Vagina (tissue), 2 donors: ENCODE measurements at regions not wholly inside any gene's neighbourhood (a gene's known extent, or its start where the extent isn't known, plus 50 kb on each side); places are given as distances from the start of the nearest gene placed in this dataset.

Source experiments
- DNase-seq, 2 donors: peaks; one replicate each; pipeline ENCODE4 v3.0.0-alpha.2; 2017; ENCODE audit errors: extremely low spot score in 2 of 2
- H3K27ac ChIP-seq: fragments of 200-600 bp; sonication (generic); one replicate; pipeline ENCODE4 v1.5.1; 2019
- H3K27me3 ChIP-seq: fragments of 200-600 bp; sonication (generic); one replicate; pipeline ENCODE4 v1.5.1; 2019
- H3K36me3 ChIP-seq, 2 donors: fragments of 200-600 bp; sonication (generic); one replicate each; pipeline ENCODE4 v1.5.1; 2017 to 2019
- H3K4me1 ChIP-seq: fragments of 200-600 bp; sonication (generic); one replicate; pipeline ENCODE4 v1.5.1; 2019
- H3K4me3 ChIP-seq, 2 donors: fragments of 200-600 bp; sonication (generic); 1 replicate in 1 of 2; 2 replicates in 1 of 2; pipeline ENCODE4 v1.5.1; 2016 to 2019
- H3K9me3 ChIP-seq: fragments of 200-600 bp; sonication (generic); one replicate; pipeline ENCODE4 v1.5.1; 2019
- POLR2A ChIP-seq, 2 donors: fragments of 450-650 bp; IDR thresholded peaks; one replicate each; pipeline ENCODE4 v1.6.1; 2017; ENCODE audit warnings: antibody characterized with exemption in 2 of 2, mild to moderate bottlenecking in 2 of 2, moderate library complexity in 2 of 2
- POLR2AphosphoS5 ChIP-seq, 2 donors: sonication (generic); formaldehyde crosslinking; IDR thresholded peaks; one replicate each; pipeline ENCODE4 v1.9.0; 2017; ENCODE audit warnings: antibody characterized with exemption in 2 of 2, mild to moderate bottlenecking in 2 of 2, low read depth in 1 of 2; ENCODE audit not compliant: insufficient read depth in 1 of 2
- intact Hi-C: fragments of 100-400 bp; cut with DNase I; formaldehyde crosslinking; loops from one replicate; pipeline ENCODE4 v1.15.1; 2023
- TF ChIP-seq, protein P1 (sequence below), 3 experiments: fragments of 450-650 bp in 2 of 3; fragments of 200-600 bp in 1 of 3; sonication (generic) in 1 of 3; IDR thresholded peaks; one replicate each; pipeline ENCODE4 v1.5.1; 2017 to 2019; ENCODE audit warnings: antibody characterized with exemption in 3 of 3, mild to moderate bottlenecking in 2 of 3, moderate library complexity in 2 of 3

DNA sequence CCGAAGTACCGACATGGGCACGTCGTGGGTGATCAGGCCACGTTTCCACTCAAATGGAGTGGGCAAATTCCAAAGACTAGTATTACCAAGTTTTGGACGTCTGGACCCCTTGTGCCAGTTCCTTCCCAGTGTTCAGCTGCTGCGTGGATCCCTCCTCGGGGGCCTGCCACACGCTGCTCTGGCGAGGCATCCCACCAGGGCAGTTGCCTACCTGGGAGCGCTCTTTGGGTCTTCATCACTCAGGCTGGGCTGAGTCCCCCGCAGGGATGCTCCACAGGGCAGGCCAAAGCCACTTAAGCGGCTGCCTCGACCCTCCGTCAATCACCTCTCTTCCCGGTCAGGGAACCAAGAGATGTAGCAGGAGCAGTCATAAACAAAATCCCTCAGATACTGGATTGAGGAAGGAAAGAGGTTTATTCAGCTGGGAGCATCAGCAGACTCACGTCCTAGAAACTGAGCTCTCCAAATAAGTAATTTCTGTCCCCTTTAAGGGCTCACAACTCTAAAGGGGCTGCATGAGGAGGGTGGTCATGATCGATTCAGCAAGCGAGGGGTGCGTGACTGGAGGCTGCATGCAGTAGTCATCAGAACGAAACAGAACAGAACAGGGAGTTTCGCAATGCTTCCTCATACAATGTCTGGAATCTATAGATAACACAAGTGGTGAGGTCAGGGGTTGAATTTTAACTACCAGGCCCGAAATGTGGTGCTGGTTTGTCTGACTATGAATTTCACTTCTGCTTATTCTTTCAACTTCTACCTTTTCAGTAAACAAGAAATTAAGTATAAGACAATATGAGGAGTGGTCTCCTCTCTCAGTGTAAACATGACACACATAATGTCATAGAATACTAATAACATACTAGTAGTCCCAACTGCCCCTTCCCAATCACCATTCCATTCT lies 998.6 kb upstream of the NCAM2 start:
- Histone ChIP-seq H3K4me3 (no peak overlapping the region), H3K36me3 (no peaks in the 10 kb centered on the region), H3K9me3 (no peaks in the 10 kb centered on the region), H3K4me1 (no peaks in the 10 kb centered on the region), H3K27me3 (no peaks in the 10 kb centered on the region), H3K27ac (no peak overlapping the region)
- no peak for DNase-seq
- TF ChIP-seq, protein P1, sequence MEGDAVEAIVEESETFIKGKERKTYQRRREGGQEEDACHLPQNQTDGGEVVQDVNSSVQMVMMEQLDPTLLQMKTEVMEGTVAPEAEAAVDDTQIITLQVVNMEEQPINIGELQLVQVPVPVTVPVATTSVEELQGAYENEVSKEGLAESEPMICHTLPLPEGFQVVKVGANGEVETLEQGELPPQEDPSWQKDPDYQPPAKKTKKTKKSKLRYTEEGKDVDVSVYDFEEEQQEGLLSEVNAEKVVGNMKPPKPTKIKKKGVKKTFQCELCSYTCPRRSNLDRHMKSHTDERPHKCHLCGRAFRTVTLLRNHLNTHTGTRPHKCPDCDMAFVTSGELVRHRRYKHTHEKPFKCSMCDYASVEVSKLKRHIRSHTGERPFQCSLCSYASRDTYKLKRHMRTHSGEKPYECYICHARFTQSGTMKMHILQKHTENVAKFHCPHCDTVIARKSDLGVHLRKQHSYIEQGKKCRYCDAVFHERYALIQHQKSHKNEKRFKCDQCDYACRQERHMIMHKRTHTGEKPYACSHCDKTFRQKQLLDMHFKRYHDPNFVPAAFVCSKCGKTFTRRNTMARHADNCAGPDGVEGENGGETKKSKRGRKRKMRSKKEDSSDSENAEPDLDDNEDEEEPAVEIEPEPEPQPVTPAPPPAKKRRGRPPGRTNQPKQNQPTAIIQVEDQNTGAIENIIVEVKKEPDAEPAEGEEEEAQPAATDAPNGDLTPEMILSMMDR (IDR thresholded peaks at IDR 0.05) = no peak
- no peak for TF ChIP-seq POLR2A (IDR thresholded peaks at IDR 0.05)
- TF ChIP-seq POLR2AphosphoS5 (IDR thresholded peaks at IDR 0.05; ENCODE audit: insufficient read depth in 1 of 2, low read depth in 1 of 2) = no peak
- intact Hi-C loops = loop anchor here (5.0 kb wide), 1 partner anchor 218 kb away; no protein-coding TSS in a partner anchor

DNA sequence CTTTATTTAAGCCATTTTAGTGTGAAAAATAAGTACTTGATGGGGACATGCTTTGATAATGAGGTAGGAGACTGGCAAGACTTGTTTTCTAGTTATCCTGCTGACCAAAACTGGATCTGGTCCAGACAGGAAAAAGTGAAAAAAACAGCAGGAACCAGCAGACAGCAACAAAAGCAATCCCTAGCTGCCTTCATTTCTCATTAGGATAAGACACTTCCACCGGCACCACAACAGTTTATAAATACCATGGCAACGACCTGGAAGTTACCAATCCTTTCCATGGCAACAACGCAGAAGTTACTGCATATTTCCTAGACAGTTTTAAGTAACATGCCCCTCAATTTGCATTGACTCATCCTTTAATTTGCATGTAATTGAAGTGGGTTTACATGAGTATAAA lies 993.8 kb upstream of the NCAM2 start:
- Histone ChIP-seq H3K4me3 (no peak overlapping the region), H3K36me3 (no peaks in the 10 kb centered on the region), H3K27me3 (no peaks in the 10 kb centered on the region), H3K27ac (no peak overlapping the region), H3K4me1 (no peaks in the 10 kb centered on the region), H3K9me3 (no peaks in the 10 kb centered on the region)
- TF ChIP-seq, protein P1 (IDR thresholded peaks at IDR 0.05) = no peak
- TF ChIP-seq POLR2AphosphoS5 (IDR thresholded peaks at IDR 0.05; ENCODE audit: insufficient read depth in 1 of 2, low read depth in 1 of 2) (no peak), POLR2A (IDR thresholded peaks at IDR 0.05) (no peak)
- intact Hi-C loops = loop anchor here (5.0 kb wide), 1 partner anchor 213 kb away; no protein-coding TSS in a partner anchor
- no peak for DNase-seq

DNA sequence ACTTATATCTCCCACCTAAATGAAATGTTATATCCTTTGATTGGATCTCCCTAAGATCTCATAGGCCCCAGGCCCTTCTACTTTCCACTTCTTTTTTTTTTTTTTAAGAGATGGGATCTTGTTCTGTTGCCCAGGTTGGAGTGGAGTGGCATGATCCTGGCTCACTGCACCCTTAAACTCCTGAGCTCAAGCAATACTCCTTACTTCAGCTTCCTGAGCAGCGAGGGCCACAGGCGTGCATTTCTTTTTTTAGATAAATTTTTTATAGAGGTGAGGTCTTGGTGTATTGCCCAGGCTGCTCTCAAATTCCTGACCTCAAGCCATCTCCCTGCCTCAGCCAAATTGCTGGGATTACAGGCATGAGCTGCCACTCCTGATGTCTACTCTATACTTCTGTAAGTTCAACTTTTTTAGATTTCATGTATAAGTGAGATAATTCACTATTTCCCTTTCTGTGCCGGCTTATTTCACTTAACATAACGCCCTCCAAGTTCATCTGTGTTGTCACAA lies 987.5 kb upstream of the NCAM2 start:
- TF ChIP-seq, protein P1 (IDR thresholded peaks at IDR 0.05) = no peak
- TF ChIP-seq POLR2AphosphoS5 (IDR thresholded peaks at IDR 0.05; ENCODE audit: insufficient read depth in 1 of 2, low read depth in 1 of 2) = no peak
- TF ChIP-seq POLR2A (IDR thresholded peaks at IDR 0.05) = no peak
- intact Hi-C loops = no loop called here
- DNase-seq = no peak
- Histone ChIP-seq H3K27me3 (no peaks in the 10 kb centered on the region), H3K4me1 (no peaks in the 10 kb centered on the region), H3K4me3 (no peak overlapping the region), H3K27ac (no peak overlapping the region), H3K36me3 (no peaks in the 10 kb centered on the region), H3K9me3 (no peaks in the 10 kb centered on the region)

GRCh38 chr21:20013851-20014250 lies 984.4 kb upstream of the NCAM2 start:
- H3K27me3 ChIP-seq = no peaks in the 10 kb centered on the region
- no peak for DNase-seq
- H3K4me3 ChIP-seq = no peak overlapping the region
- TF ChIP-seq POLR2AphosphoS5 (IDR thresholded peaks at IDR 0.05; ENCODE audit: insufficient read depth in 1 of 2, low read depth in 1 of 2) (no peak), POLR2A (IDR thresholded peaks at IDR 0.05) (no peak)
- TF ChIP-seq, protein P1 (IDR thresholded peaks at IDR 0.05) = no peak
- H3K36me3 ChIP-seq = no peaks in the 10 kb centered on the region
- H3K4me1 ChIP-seq = no peaks in the 10 kb centered on the region
- no peaks in the 10 kb centered on the region for H3K9me3 ChIP-seq
- intact Hi-C loops = no loop called here
- no peak overlapping the region for H3K27ac ChIP-seq
